ENCODE measurements at regions not wholly inside any gene's neighbourhood (a gene's known extent, or its start where the extent isn't known, plus 50 kb on each side); places are given as distances from the start of the nearest gene placed in this dataset.

GRCh38 chr13:61810065-61810464 is 394.4 kb upstream of the PCDH20 start:
- no peak for DNase-seq

GRCh38 chr13:61797397-61797796 is 381.7 kb upstream of the PCDH20 start:
- DNase-seq, result no peak

- DNase-seq, result no peak
Measured at GRCh38 chr13:61795580-61795979, 379.9 kb upstream of the PCDH20 start.

- DNase-seq, result no peak
Measured at GRCh38 chr13:61779456-61779855, 363.8 kb upstream of the PCDH20 start.

- no peak for DNase-seq
Measured at GRCh38 chr13:61778531-61778930, 362.9 kb upstream of the PCDH20 start.

- no peak for DNase-seq
Measured at GRCh38 chr13:61777899-61778298, 362.2 kb upstream of the PCDH20 start.

GRCh38 chr13:61777271-61777670 is 361.6 kb upstream of the PCDH20 start:
- DNase-seq, result no peak

- DNase-seq, result no peak
Measured at GRCh38 chr13:61774903-61775302, 359.3 kb upstream of the PCDH20 start.

- no peak for DNase-seq
Measured at GRCh38 chr13:61770681-61771080, 355.0 kb upstream of the PCDH20 start.

GRCh38 chr13:61768175-61768574 is 352.5 kb upstream of the PCDH20 start:
- DNase-seq, result no peak

- DNase-seq, result no peak
Measured at GRCh38 chr13:61766667-61767058, 351.0 kb upstream of the PCDH20 start.

GRCh38 chr13:61765940-61766666 is 350.5 kb upstream of the PCDH20 start:
- no peak for DNase-seq

- DNase-seq, result no peak
Measured at GRCh38 chr13:61765181-61765742, 349.6 kb upstream of the PCDH20 start.

GRCh38 chr13:61761690-61762089 is 346.0 kb upstream of the PCDH20 start:
- DNase-seq, result no peak

GRCh38 chr13:61760102-61760501 is 344.5 kb upstream of the PCDH20 start:
- DNase-seq, result no peak

- DNase-seq, result no peak
Measured at GRCh38 chr13:61756031-61756430, 340.4 kb upstream of the PCDH20 start.

- no peak for DNase-seq
Measured at GRCh38 chr13:61751039-61751438, 335.4 kb upstream of the PCDH20 start.

GRCh38 chr13:61738236-61738750 is 322.6 kb upstream of the PCDH20 start:
- DNase-seq, result no peak

- DNase-seq, result no peak
Measured at GRCh38 chr13:61734683-61735082, 319.0 kb upstream of the PCDH20 start.

- DNase-seq, result no peak
Measured at GRCh38 chr13:61728471-61728870, 312.8 kb upstream of the PCDH20 start.

GRCh38 chr13:61727767-61728166 is 312.1 kb upstream of the PCDH20 start:
- DNase-seq, result no peak

GRCh38 chr13:61725806-61726205 is 310.2 kb upstream of the PCDH20 start:
- DNase-seq, result no peak

- no peak for DNase-seq
Measured at GRCh38 chr13:61722119-61722518, 306.5 kb upstream of the PCDH20 start.

- DNase-seq, result no peak
Measured at GRCh38 chr13:61712621-61713020, 297.0 kb upstream of the PCDH20 start.

- DNase-seq, result no peak
Measured at GRCh38 chr13:61709258-61709657, 293.6 kb upstream of the PCDH20 start.
